HUES6 (cell line): ENCODE measurements at regions not wholly inside any gene's neighbourhood (a gene's known extent, or its start where the extent isn't known, plus 50 kb on each side); places are given as distances from the start of the nearest gene placed in this dataset.
"Not testable (repeated sequence)": the region's sequence is repeated elsewhere in the genome, so short reads cannot be mapped to it uniquely, and the experiment has no call there.

Experiments
- H3K27ac ChIP-seq: 2 replicates; pipeline ENCODE4 v1.7.0; 2013; ENCODE audit warnings: low read depth, mild to moderate bottlenecking, low read length, inconsistent platforms
- H3K27me3 ChIP-seq: 2 replicates; pipeline ENCODE4 v1.6.1; 2013; ENCODE audit warnings: low read length; ENCODE audit not compliant: control insufficient read depth, insufficient read depth
- H3K36me3 ChIP-seq: 2 replicates; pipeline ENCODE4 v1.6.1; 2013; ENCODE audit warnings: low read length; ENCODE audit not compliant: control insufficient read depth, insufficient read depth
- H3K4me1 ChIP-seq: 2 replicates; pipeline ENCODE4 v1.6.1; 2013; ENCODE audit warnings: low read length; ENCODE audit not compliant: control insufficient read depth, insufficient read depth
- H3K4me3 ChIP-seq: 2 replicates; pipeline ENCODE4 v1.5.1; 2013; ENCODE audit warnings: low read depth, low read length
- H3K9ac ChIP-seq: one replicate; pipeline ENCODE4 v1.6.1; 2013; ENCODE audit warnings: mild to moderate bottlenecking, low read length
- H3K9me3 ChIP-seq: 2 replicates; pipeline ENCODE4 v1.6.1; 2013; ENCODE audit warnings: low read depth, low read length; ENCODE audit not compliant: control insufficient read depth, insufficient read depth

DNA sequence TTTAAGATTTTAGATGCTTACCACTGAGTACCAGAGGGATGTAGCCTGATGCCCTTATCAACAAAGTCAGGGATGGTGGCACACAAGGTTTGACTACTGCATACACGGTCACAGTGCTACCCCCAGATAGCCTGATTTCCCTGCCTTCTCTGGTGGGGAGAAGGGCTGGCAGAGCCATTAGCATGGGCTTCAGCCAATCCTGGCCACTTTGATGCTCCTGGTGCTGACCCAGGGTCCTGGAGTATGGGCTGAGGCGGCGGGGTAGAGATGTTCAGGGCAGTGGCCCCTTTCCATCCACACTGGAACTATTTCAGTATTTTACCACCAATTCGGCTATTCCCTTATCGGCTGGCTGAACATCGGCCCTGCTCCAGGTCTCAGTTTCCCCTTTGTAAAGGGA is 83.2 kb downstream of the POTEB3 start:
- H3K4me1 ChIP-seq, H3K36me3 ChIP-seq, H3K27ac ChIP-seq, H3K9ac ChIP-seq, H3K27me3 ChIP-seq, H3K9me3 ChIP-seq, H3K4me3 ChIP-seq: not testable (repeated sequence)

- not testable (repeated sequence) for H3K36me3 ChIP-seq, H3K9ac ChIP-seq, H3K4me1 ChIP-seq, H3K4me3 ChIP-seq, H3K9me3 ChIP-seq, H3K27me3 ChIP-seq, H3K27ac ChIP-seq
These were observed 84.4 kb downstream of the POTEB3 start for GRCh38 chr15:21355944-21356343.

DNA sequence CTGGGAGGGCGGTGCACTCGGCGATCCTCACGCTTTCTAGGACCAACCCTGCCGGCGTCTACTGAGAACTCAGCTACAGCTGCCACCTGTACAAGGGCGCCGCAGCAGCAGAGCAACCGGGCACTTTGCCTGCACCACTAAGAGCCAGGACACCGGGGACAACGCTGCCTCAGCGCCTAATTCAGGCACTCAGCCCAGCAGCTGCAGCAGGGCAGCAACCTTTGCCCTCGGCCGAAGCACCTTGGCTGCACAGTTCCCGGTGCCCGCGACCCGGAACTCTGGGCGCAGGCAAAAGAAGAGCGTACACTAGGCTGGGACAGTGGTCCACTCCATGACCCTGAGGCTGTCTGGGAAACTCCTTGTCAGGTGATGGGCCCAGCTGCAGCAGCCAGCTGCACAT is 85.7 kb downstream of the POTEB3 start:
- not testable (repeated sequence) for H3K4me3 ChIP-seq, H3K36me3 ChIP-seq, H3K9ac ChIP-seq, H3K27ac ChIP-seq, H3K27me3 ChIP-seq, H3K9me3 ChIP-seq, H3K4me1 ChIP-seq

DNA sequence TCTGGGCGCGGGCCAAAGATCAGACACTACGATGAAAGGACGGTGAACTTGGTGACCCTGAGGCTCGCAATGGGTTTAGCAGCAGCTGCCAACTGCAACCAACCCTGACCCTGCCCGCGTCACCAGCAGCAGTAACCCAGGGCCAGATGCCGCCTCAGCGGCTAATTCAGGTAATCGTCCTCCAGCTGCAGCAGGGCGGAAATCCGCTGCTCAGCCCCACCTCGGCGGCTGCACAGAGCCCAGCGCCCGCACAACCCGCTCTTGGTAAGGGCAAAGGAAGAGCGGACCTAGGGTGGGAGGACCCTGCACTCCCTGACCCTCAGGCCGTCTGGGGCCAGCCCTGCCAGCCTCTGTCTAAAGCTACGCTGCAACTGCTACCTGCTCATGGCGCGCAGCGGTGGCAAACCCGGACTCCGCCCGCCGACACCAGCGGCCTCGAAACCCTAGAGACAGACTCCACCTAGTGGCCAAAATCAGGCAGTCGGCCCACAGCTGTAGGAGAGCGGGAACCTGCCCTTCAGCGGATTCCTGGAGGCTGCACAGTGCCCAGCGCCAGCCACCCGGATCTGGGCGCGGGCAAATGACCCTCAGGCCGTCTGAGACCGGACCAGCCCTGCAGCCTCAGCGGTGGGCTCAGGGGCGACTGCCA is 87.5 kb downstream of the POTEB3 start:
- H3K9me3 ChIP-seq, H3K9ac ChIP-seq, H3K4me1 ChIP-seq, H3K4me3 ChIP-seq, H3K27ac ChIP-seq, H3K27me3 ChIP-seq, H3K36me3 ChIP-seq: not testable (repeated sequence)

DNA sequence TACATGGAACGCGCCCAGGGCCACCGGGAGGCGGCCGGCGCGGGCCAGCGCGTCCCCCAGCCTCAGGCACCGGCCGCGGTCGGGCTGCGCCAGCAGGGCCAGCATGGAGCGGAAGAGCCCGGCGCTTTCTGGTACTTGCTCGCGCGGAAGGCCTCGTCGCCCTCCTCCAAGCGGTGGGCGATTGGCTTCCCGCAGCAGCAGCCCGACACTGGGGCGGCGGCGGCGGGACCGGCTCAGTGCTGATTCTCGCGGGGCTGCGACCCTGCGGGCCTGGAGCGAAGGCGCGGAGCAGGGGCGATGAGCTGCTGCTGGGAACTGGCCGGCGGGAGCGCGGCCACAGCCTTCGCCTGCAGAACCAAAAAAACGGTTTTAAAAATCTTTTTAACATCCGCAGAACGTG is 95.3 kb downstream of the POTEB3 start:
- H3K4me3 ChIP-seq, H3K4me1 ChIP-seq, H3K36me3 ChIP-seq, H3K9ac ChIP-seq, H3K9me3 ChIP-seq, H3K27me3 ChIP-seq, H3K27ac ChIP-seq: not testable (repeated sequence)

- not testable (repeated sequence) for H3K4me3 ChIP-seq, H3K9ac ChIP-seq, H3K27ac ChIP-seq, H3K4me1 ChIP-seq, H3K36me3 ChIP-seq, H3K9me3 ChIP-seq, H3K27me3 ChIP-seq
These were observed 95.8 kb downstream of the POTEB3 start for GRCh38 chr15:21344500-21344899.

DNA sequence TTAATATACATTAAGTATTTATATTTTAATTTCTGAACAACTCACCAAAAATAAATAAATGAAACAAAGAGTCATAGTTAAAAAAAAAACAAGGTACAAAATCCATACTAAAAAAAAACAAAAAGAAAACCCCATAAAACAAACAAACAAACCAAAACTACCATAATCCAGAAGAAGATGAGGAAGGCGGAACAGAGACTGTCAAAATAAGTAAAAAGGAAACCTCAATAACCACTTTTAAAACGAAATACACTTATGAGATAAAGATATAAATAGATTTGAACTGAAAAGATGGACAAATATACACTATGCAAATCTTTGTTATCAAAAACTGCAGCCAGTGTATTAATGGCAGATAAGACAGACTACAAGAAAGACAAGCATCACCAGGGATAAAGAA is 103.3 kb downstream of the POTEB3 start:
- H3K27ac ChIP-seq, H3K36me3 ChIP-seq, H3K27me3 ChIP-seq: not testable (repeated sequence)

DNA sequence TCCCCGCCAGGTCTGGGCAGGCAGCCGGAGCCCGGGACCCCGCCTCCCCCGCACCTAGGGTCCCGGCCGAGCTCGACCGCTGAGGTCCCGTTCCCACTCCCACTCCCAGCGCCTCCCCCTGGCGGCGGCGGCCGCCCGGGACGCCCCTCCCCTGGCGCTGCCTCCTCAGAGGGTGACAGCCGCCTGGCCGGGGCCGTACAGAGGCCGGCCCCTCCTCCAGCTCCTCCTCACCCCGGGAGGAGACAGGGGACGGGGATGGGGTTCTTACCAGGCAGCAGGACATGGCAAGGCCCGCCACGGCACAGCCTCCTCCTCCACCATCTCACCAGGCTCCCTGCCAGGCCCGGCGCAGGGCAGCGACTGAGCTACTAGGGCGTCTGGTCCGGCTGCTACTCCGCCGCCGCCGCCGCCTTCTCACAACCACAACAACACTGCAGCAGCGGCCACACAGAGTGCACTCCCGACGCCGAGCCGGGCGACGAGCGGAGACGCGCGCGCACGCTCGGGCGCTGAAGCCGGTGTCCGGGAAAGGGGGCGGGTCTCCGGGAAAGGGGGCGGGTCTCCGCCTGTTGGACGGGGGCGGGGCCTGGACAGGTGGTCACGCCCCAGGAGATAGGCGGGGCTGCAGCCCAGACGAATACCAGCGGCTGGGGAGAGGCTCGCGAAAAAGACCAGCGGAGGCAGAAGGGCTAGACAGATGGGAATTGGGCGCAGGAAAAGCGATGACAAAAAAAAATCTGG is 115.4 kb downstream of the POTEB3 start:
- not testable (repeated sequence) for H3K9ac ChIP-seq, H3K4me3 ChIP-seq, H3K4me1 ChIP-seq, H3K27ac ChIP-seq, H3K36me3 ChIP-seq, H3K9me3 ChIP-seq, H3K27me3 ChIP-seq

More for the DNA sequence above, 103.3 kb downstream of the POTEB3 start:
- not testable (repeated sequence) for H3K4me3 ChIP-seq, H3K4me1 ChIP-seq, H3K9ac ChIP-seq, H3K9me3 ChIP-seq

DNA sequence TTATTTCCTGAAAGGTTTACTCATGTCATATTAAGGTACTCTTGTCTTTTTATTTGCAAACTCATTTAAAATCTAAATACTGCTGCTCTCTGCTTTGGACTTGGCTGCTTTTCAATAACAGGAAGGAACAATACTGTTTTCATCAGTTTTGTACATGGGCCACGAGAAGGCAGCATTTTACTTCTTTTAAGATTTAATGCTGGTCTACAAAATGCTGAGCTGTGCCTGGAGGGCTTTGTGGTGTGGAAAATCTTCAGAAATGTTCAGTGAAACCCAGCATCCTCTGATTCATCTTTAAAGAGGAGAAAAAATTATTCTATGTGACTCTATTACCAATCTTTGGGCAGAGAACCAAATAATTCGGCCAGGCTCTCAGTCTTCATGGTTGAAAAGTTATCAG is 155.9 kb downstream of the POTEB3 start:
- not testable (repeated sequence) for H3K9ac ChIP-seq, H3K4me3 ChIP-seq, H3K4me1 ChIP-seq, H3K36me3 ChIP-seq, H3K9me3 ChIP-seq, H3K27me3 ChIP-seq, H3K27ac ChIP-seq

DNA sequence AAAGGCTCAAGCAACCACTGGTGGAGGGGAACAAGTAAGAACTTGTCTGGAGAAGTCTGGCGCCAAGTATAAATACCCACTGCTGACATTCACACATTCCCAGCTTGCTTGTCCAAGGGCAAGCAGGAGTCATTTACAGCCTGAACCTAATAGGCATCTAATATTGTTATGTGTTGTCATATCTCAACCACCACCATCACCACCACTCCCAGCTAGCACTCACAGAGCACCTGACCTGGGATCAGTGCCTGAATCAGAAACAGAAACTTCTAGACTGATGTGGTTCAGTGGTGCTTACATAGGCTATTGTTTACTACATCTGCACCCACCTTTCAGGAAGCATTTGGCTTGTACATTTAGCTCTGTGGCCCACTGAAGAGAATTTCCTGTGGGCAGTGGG is 157.1 kb downstream of the POTEB3 start:
- not testable (repeated sequence) for H3K9me3 ChIP-seq, H3K9ac ChIP-seq, H3K36me3 ChIP-seq, H3K27me3 ChIP-seq, H3K4me3 ChIP-seq, H3K4me1 ChIP-seq, H3K27ac ChIP-seq

DNA sequence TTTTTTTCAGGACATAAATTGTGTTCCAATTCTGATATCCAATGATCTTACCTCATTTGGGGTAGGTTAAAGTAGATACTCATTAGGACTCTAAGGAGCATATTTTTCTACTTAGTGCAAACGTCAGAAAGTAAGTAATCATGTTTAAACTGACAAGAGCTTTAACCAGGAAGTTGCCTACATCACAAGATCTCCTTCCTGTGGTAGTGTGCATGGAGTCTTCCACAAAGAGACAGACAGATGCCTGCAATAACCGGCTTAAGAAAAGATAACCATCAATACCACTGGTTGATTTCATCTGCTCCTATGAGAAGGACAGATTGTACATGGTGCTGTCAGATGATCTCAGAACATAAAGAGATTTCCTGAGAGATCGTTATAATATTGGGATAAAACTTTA is 160.0 kb downstream of the POTEB3 start:
- H3K9ac ChIP-seq, H3K27me3 ChIP-seq, H3K4me3 ChIP-seq, H3K27ac ChIP-seq, H3K36me3 ChIP-seq, H3K9me3 ChIP-seq, H3K4me1 ChIP-seq: not testable (repeated sequence)
